Trophoblast cell (in vitro differentiated cells and primary cell): ENCODE measurements at regions not wholly inside any gene's neighbourhood (a gene's known extent, or its start where the extent isn't known, plus 50 kb on each side); places are given as distances from the start of the nearest gene placed in this dataset.

ENCODE experiments used
- DNase-seq, 2 donors: peaks; one replicate each; pipeline ENCODE4 v3.0.0-alpha.2; 2016
- H2AFZ ChIP-seq: 2 replicates; pipeline ENCODE4 v1.6.1; 2013; ENCODE audit warnings: low read length, moderate library complexity, mild to moderate bottlenecking; ENCODE audit not compliant: insufficient read depth, poor library complexity
- H2AK5ac ChIP-seq: 2 replicates; pipeline ENCODE4 v1.6.1; 2013; ENCODE audit warnings: mild to moderate bottlenecking, low read length
- H2BK120ac ChIP-seq: 2 replicates; pipeline ENCODE4 v1.6.1; 2013; ENCODE audit warnings: low read length, mild to moderate bottlenecking, moderate library complexity; ENCODE audit not compliant: insufficient read depth, poor library complexity
- H2BK12ac ChIP-seq: 2 replicates; pipeline ENCODE4 v1.6.1; 2013; ENCODE audit warnings: mild to moderate bottlenecking, low read length, moderate library complexity
- H2BK5ac ChIP-seq: 2 replicates; pipeline ENCODE4 v1.6.1; 2013; ENCODE audit warnings: low read length, low read depth, moderate library complexity, mild to moderate bottlenecking; ENCODE audit not compliant: poor library complexity
- H3K14ac ChIP-seq: 2 replicates; pipeline ENCODE4 v1.6.1; 2013; ENCODE audit warnings: mild to moderate bottlenecking, low read length
- H3K18ac ChIP-seq: 2 replicates; pipeline ENCODE4 v1.6.1; 2013; ENCODE audit warnings: mild to moderate bottlenecking, low read length
- H3K23ac ChIP-seq: 2 replicates; pipeline ENCODE4 v1.6.1; 2013; ENCODE audit warnings: low read length
- H3K27ac ChIP-seq: 2 replicates; pipeline ENCODE4 v1.5.1; 2013; ENCODE audit warnings: low read depth, mild to moderate bottlenecking, inconsistent platforms, low read length, moderate library complexity
- H3K27me3 ChIP-seq: 2 replicates; pipeline ENCODE4 v1.6.1; 2013; ENCODE audit warnings: inconsistent platforms, mild to moderate bottlenecking, low read length, moderate library complexity; ENCODE audit not compliant: insufficient read depth
- H3K36me3 ChIP-seq, 2 experiments: 1 replicate in 1 of 2; 2 replicates in 1 of 2; pipeline ENCODE4 v1.6.1; 2013; ENCODE audit warnings: low read length in 2 of 2, mild to moderate bottlenecking in 2 of 2, moderate library complexity in 1 of 2; ENCODE audit not compliant: insufficient read depth in 2 of 2, control insufficient read depth in 1 of 2
- H3K4ac ChIP-seq: 2 replicates; pipeline ENCODE4 v1.6.1; 2013; ENCODE audit warnings: low read depth, mild to moderate bottlenecking, low read length, moderate library complexity
- H3K4me1 ChIP-seq, 2 experiments: 1 replicate in 1 of 2; 2 replicates in 1 of 2; pipeline ENCODE4 v1.6.1; 2013; ENCODE audit warnings: low read length in 2 of 2, mild to moderate bottlenecking in 2 of 2, moderate library complexity in 1 of 2; ENCODE audit not compliant: insufficient read depth in 2 of 2, control insufficient read depth in 1 of 2
- H3K4me2 ChIP-seq: 2 replicates; pipeline ENCODE4 v1.6.1; 2013; ENCODE audit warnings: inconsistent platforms, mild to moderate bottlenecking, low read length, moderate library complexity
- H3K4me3 ChIP-seq: 2 replicates; pipeline ENCODE4 v1.5.1; 2013; ENCODE audit warnings: mild to moderate bottlenecking, low read depth, low read length, inconsistent platforms
- H3K79me1 ChIP-seq: one replicate; pipeline ENCODE4 v1.6.1; 2013; ENCODE audit warnings: low read length
- H3K79me2 ChIP-seq: 2 replicates; pipeline ENCODE4 v1.6.1; 2013; ENCODE audit warnings: low read length, mild to moderate bottlenecking; ENCODE audit not compliant: control insufficient read depth, insufficient read depth, poor library complexity
- H3K9ac ChIP-seq: 2 replicates; pipeline ENCODE4 v1.6.1; 2013; ENCODE audit warnings: mild to moderate bottlenecking, low read length
- H3K9me3 ChIP-seq: 2 replicates; pipeline ENCODE4 v1.6.1; 2013; ENCODE audit warnings: low read depth, mild to moderate bottlenecking, control low read depth, inconsistent platforms, low read length; ENCODE audit not compliant: insufficient read depth
- H4K12ac ChIP-seq: 2 replicates; pipeline ENCODE4 v1.6.1; 2013; ENCODE audit warnings: low read depth, mild to moderate bottlenecking, low read length, moderate library complexity
- H4K8ac ChIP-seq: 2 replicates; pipeline ENCODE4 v1.6.1; 2013; ENCODE audit warnings: low read depth, mild to moderate bottlenecking, low read length, moderate library complexity
- H4K91ac ChIP-seq: one replicate; pipeline ENCODE4 v1.6.1; 2013; ENCODE audit warnings: low read depth, mild to moderate bottlenecking, low read length, moderate library complexity
- WGBS: extraction: QIAGEN DNeasy Blood & Tissue Kit; methylation state at CpG from one replicate; pipeline ENCODE4 v1.1.7; 2013; ENCODE audit warnings: missing lambda C conversion rate; ENCODE audit not compliant: insufficient read length, insufficient coverage; ENCODE audit errors: extremely low coverage; 5-methylcytosine and 5-hydroxymethylcytosine counted together

GRCh38 chr2:117553448-117553847 is 261.0 kb upstream of the DDX18 start:
- Histone ChIP-seq H3K27me3 (no peaks in the 10 kb centered on the region), H3K14ac (no peak overlapping the region), H2BK12ac (no peak overlapping the region), H4K91ac (no peak overlapping the region), H3K79me2 (no peaks in the 10 kb centered on the region), H2BK120ac (no peak overlapping the region), H3K4me1 (peaks cover 3 to 4% of the 10 kb centered on the region in 2 experiments), H4K12ac (no peak overlapping the region), H2AK5ac (no peak overlapping the region), H2AFZ (no peak overlapping the region), H3K79me1 (no peaks in the 10 kb centered on the region), H3K27ac (no peak overlapping the region), H3K4me2 (no peak overlapping the region), H3K9ac (no peak overlapping the region), H3K36me3 (no peaks in the 10 kb centered on the region), H3K4ac (no peak overlapping the region), H3K4me3 (no peak overlapping the region), H3K9me3 (no peaks in the 10 kb centered on the region), H2BK5ac (no peak overlapping the region), H4K8ac (no peak overlapping the region), H3K23ac (no peak overlapping the region), H3K18ac (no peak overlapping the region)
- WGBS = no CpG with 5 or more reads among the region's 4 CpGs
- DNase-seq = no peak

- Histone ChIP-seq H3K4me2 (no peak overlapping the region), H3K23ac (no peak overlapping the region), H3K4me3 (no peak overlapping the region), H2BK5ac (no peak overlapping the region), H3K27me3 (no peaks in the 10 kb centered on the region), H2BK12ac (no peak overlapping the region), H3K9ac (no peak overlapping the region), H3K79me2 (no peaks in the 10 kb centered on the region), H4K8ac (no peak overlapping the region), H3K9me3 (no peaks in the 10 kb centered on the region), H3K14ac (no peak overlapping the region), H3K36me3 (no peaks in the 10 kb centered on the region), H3K18ac (no peak overlapping the region), H3K27ac (no peak overlapping the region), H3K4ac (no peak overlapping the region), H2AFZ (no peak overlapping the region), H4K12ac (no peak overlapping the region), H2AK5ac (no peak overlapping the region), H3K79me1 (no peaks in the 10 kb centered on the region), H4K91ac (no peak overlapping the region), H2BK120ac (no peak overlapping the region), H3K4me1 (peaks cover 3 to 4% of the 10 kb centered on the region in 2 experiments)
- no CpG with 5 or more reads among the region's 5 CpGs for WGBS
- no peak for DNase-seq
Observed at GRCh38 chr2:117555965-117556364, 258.5 kb upstream of the DDX18 start.

- Histone ChIP-seq H2AK5ac (no peak overlapping the region), H2BK5ac (no peak overlapping the region), H3K23ac (no peak overlapping the region), H4K12ac (no peak overlapping the region), H3K27me3 (no peaks in the 10 kb centered on the region), H3K4me2 (no peak overlapping the region), H4K91ac (no peak overlapping the region), H3K4me3 (no peak overlapping the region), H3K79me2 (no peaks in the 10 kb centered on the region), H2BK120ac (no peak overlapping the region), H3K14ac (no peak overlapping the region), H3K9ac (no peak overlapping the region), H3K4me1 (no peaks in the 10 kb centered on the region), H3K36me3 (no peaks in the 10 kb centered on the region), H2AFZ (no peak overlapping the region), H3K18ac (no peak overlapping the region), H2BK12ac (no peak overlapping the region), H3K79me1 (no peaks in the 10 kb centered on the region), H3K9me3 (no peaks in the 10 kb centered on the region), H3K4ac (no peak overlapping the region), H4K8ac (no peak overlapping the region), H3K27ac (no peak overlapping the region)
- DNase-seq = peak in 1 of 2 donors; percentile 0
- WGBS = no CpG with 5 or more reads among the region's 3 CpGs
Observed at GRCh38 chr2:117557626-117558025, 256.9 kb upstream of the DDX18 start.

GRCh38 chr2:117562654-117563053 is 251.8 kb upstream of the DDX18 start:
- Histone ChIP-seq H3K27ac (no peak overlapping the region), H3K27me3 (no peaks in the 10 kb centered on the region), H3K4me1 (no peaks in the 10 kb centered on the region), H3K18ac (no peak overlapping the region), H2AK5ac (no peak overlapping the region), H3K9ac (no peak overlapping the region), H3K14ac (no peak overlapping the region), H3K79me1 (no peaks in the 10 kb centered on the region), H2AFZ (no peak overlapping the region), H3K23ac (no peak overlapping the region), H3K36me3 (no peaks in the 10 kb centered on the region), H3K79me2 (no peaks in the 10 kb centered on the region), H4K8ac (no peak overlapping the region), H3K9me3 (no peaks in the 10 kb centered on the region), H4K12ac (no peak overlapping the region), H3K4me3 (no peak overlapping the region), H2BK12ac (no peak overlapping the region), H2BK5ac (no peak overlapping the region), H3K4me2 (no peak overlapping the region), H3K4ac (no peak overlapping the region), H2BK120ac (no peak overlapping the region), H4K91ac (no peak overlapping the region)
- WGBS = no CpG with 5 or more reads among the region's 3 CpGs
- DNase-seq = no peak
